H1 (cell line): ENCODE measurements at regions not wholly inside any gene's neighbourhood (a gene's known extent, or its start where the extent isn't known, plus 50 kb on each side); places are given as distances from the start of the nearest gene placed in this dataset.

Source experiments
- CTCF ChIA-PET: fragments of 300-600 bp; sonication (Branson Sonifier 250); formaldehyde crosslinking; loops from one replicate; lab custom pipeline; 2021; ENCODE audit not compliant: partially characterized antibody; lab: Charles Lee
- POLR2A ChIA-PET: fragments of 300-600 bp; sonication (Branson Sonifier 250); formaldehyde crosslinking; loops from one replicate; lab custom pipeline; 2021; ENCODE audit warnings: inconsistent platforms; ENCODE audit not compliant: partially characterized antibody; lab: Charles Lee
- DNase-seq, 2 experiments: peaks; one replicate each; pipeline versions ENCODE4 v3.0.0 to v3.0.0-alpha.2; 2010 to 2022; ENCODE audit warnings: low spot score in 2 of 2, low read depth in 1 of 2, mixed read lengths in 1 of 2
- FAIRE-seq: peaks from 2 replicates; lab custom pipeline; 2011; peaks lifted over from hg19 to GRCh38; lab: Jason Lieb, UNC
- H2AFZ ChIP-seq: 2 replicates; pipeline ENCODE4 v1.8.1; 2012; ENCODE audit warnings: low read length, inconsistent platforms
- H2AK5ac ChIP-seq: 2 replicates; pipeline ENCODE4 v1.6.1; 2013; ENCODE audit warnings: low read depth, low read length
- H2BK120ac ChIP-seq: replicated peaks from 2 replicates; pipeline ENCODE3; 2013; ENCODE audit warnings: low read depth, low read length, inconsistent platforms
- H2BK12ac ChIP-seq: 2 replicates; pipeline ENCODE4 v1.6.1; 2013; ENCODE audit warnings: low read depth, low read length
- H2BK15ac ChIP-seq: 2 replicates; pipeline ENCODE4 v1.6.1; 2013; ENCODE audit warnings: low read length
- H2BK20ac ChIP-seq: 2 replicates; pipeline ENCODE4 v1.6.1; 2013; ENCODE audit warnings: low read length
- H2BK5ac ChIP-seq: 2 replicates; pipeline ENCODE4 v1.6.1; 2013; ENCODE audit warnings: low read depth, low read length
- H3K14ac ChIP-seq: 2 replicates; pipeline ENCODE4 v1.6.1; 2013; ENCODE audit warnings: inconsistent platforms; ENCODE audit not compliant: insufficient read length
- H3K18ac ChIP-seq: 2 replicates; pipeline ENCODE4 v1.6.1; 2013; ENCODE audit warnings: low read length; ENCODE audit errors: extremely low read depth
- H3K23ac ChIP-seq: 2 replicates; pipeline ENCODE4 v1.6.1; 2013; ENCODE audit warnings: inconsistent platforms; ENCODE audit not compliant: insufficient read length
- H3K23me2 ChIP-seq: 2 replicates; pipeline ENCODE4 v1.6.1; 2013; ENCODE audit warnings: low read depth, low read length
- H3K27ac ChIP-seq: 2 replicates; pipeline ENCODE4 v1.6.1; 2011; ENCODE audit warnings: low read depth, low read length, inconsistent platforms
- H3K27me3 ChIP-seq, 4 experiments: replicated peaks in 1 of 4; 1 replicate in 1 of 4; 2 replicates in 3 of 4; pipeline versions ENCODE4 v1.6.1 to v1.8.1; 2011 to 2013; ENCODE audit warnings: low read length in 3 of 4, mild to moderate bottlenecking in 3 of 4, inconsistent platforms in 2 of 4, mixed read lengths in 2 of 4, moderate library complexity in 1 of 4; ENCODE audit not compliant: control insufficient read depth in 3 of 4, insufficient read depth in 3 of 4; ENCODE audit errors: extremely low read depth in 1 of 4
- H3K36me3 ChIP-seq, 4 experiments: 2 replicates each; pipeline versions ENCODE4 v1.6.1 to v1.8.1; 2011 to 2013; ENCODE audit warnings: mild to moderate bottlenecking in 4 of 4, low read length in 3 of 4, moderate library complexity in 2 of 4, control low read depth in 1 of 4, inconsistent platforms in 1 of 4; ENCODE audit not compliant: insufficient read depth in 4 of 4, control insufficient read depth in 2 of 4
- H3K4ac ChIP-seq: replicated peaks from 2 replicates; pipeline ENCODE3; 2013; ENCODE audit warnings: low read length, low read depth, mixed read lengths, inconsistent platforms; ENCODE audit not compliant: insufficient read length
- H3K4me1 ChIP-seq, 4 experiments: replicated peaks in 1 of 4; 1 replicate in 1 of 4; 2 replicates in 3 of 4; pipeline versions ENCODE4 v1.6.1 to v1.8.1; 2011 to 2013; ENCODE audit warnings: low read length in 3 of 4, inconsistent platforms in 2 of 4, mixed read lengths in 1 of 4; ENCODE audit not compliant: insufficient read depth in 4 of 4, control insufficient read depth in 3 of 4
- H3K4me2 ChIP-seq, 2 experiments: 2 replicates each; pipeline versions ENCODE4 v1.6.1 to v1.8.1; 2011 to 2013; ENCODE audit warnings: low read depth in 2 of 2, low read length in 2 of 2, control low read depth in 1 of 2, inconsistent platforms in 1 of 2, mild to moderate bottlenecking in 1 of 2; ENCODE audit not compliant: insufficient read depth in 1 of 2
- H3K4me3 ChIP-seq, 4 experiments: fragments of 200-600, 300-600 bp in 1 of 4; sonication (generic), shearing (Covaris generic), sonication (Bioruptor Twin) in 1 of 4; 2 replicates each; pipeline versions ENCODE4 v1.5.1 to v1.8.1; 2011 to 2016; ENCODE audit warnings: low read length in 4 of 4, low read depth in 3 of 4, control low read depth in 2 of 4, inconsistent platforms in 2 of 4, mild to moderate bottlenecking in 2 of 4, mixed read lengths in 1 of 4, moderate library complexity in 1 of 4; ENCODE audit not compliant: insufficient read depth in 2 of 4; ENCODE audit errors: extremely low read depth in 1 of 4
- H3K56ac ChIP-seq: replicated peaks from 2 replicates; pipeline ENCODE3; 2013; ENCODE audit warnings: low read depth, mild to moderate bottlenecking, mixed read lengths, low read length, inconsistent platforms; ENCODE audit not compliant: insufficient read length
- H3K79me1 ChIP-seq: 2 replicates; pipeline ENCODE4 v1.6.1; 2013; ENCODE audit warnings: low read depth, low read length, control low read depth
- H3K79me2 ChIP-seq, 2 experiments: 2 replicates each; pipeline versions ENCODE4 v1.6.1 to v1.8.1; 2012 to 2013; ENCODE audit warnings: low read length in 2 of 2, mild to moderate bottlenecking in 2 of 2, inconsistent platforms in 1 of 2; ENCODE audit not compliant: insufficient read depth in 2 of 2, control insufficient read depth in 1 of 2
- H3K9ac ChIP-seq, 4 experiments: replicated peaks in 1 of 4; 1 replicate in 1 of 4; 2 replicates in 3 of 4; pipeline versions ENCODE4 v1.6.1 to v1.8.1; 2011 to 2013; ENCODE audit warnings: low read depth in 3 of 4, low read length in 3 of 4, control low read depth in 2 of 4, mild to moderate bottlenecking in 2 of 4, moderate library complexity in 2 of 4, inconsistent platforms in 1 of 4; ENCODE audit errors: extremely low read depth in 1 of 4
- H3K9me3 ChIP-seq, 2 experiments: 2 replicates each; pipeline versions ENCODE4 v1.6.1 to v1.8.1; 2012 to 2013; ENCODE audit warnings: mild to moderate bottlenecking in 2 of 2, moderate library complexity in 2 of 2, control low read depth in 1 of 2, inconsistent platforms in 1 of 2, low read depth in 1 of 2, low read length in 1 of 2, mixed read lengths in 1 of 2; ENCODE audit not compliant: insufficient read depth in 2 of 2
- H4K20me1 ChIP-seq, 2 experiments: replicated peaks in 1 of 2; 2 replicates each; pipeline versions ENCODE3 to v1.8.1; 2011 to 2013; ENCODE audit warnings: inconsistent platforms in 2 of 2, low read length in 2 of 2, mild to moderate bottlenecking in 1 of 2; ENCODE audit not compliant: insufficient read depth in 2 of 2, control insufficient read depth in 1 of 2
- H4K5ac ChIP-seq: 2 replicates; pipeline ENCODE4 v1.6.1; 2013; ENCODE audit warnings: low read length, low read depth, mixed read lengths, inconsistent platforms; ENCODE audit not compliant: insufficient read length
- H4K8ac ChIP-seq: 2 replicates; pipeline ENCODE4 v1.8.0; 2013; ENCODE audit warnings: mild to moderate bottlenecking, moderate library complexity, low read length, inconsistent platforms; ENCODE audit not compliant: insufficient read depth; ENCODE audit errors: extremely low read depth
- H4K91ac ChIP-seq: replicated peaks from 2 replicates; pipeline ENCODE3; 2013; ENCODE audit warnings: low read length, mixed read lengths, inconsistent platforms; ENCODE audit not compliant: insufficient read length
- RAD21 ChIP-seq, 2 experiments: IDR thresholded peaks in 1 of 2; conservative IDR thresholded peaks in 1 of 2; 2 replicates each; pipeline ENCODE4 v1.6.1; 2011; ENCODE audit warnings: low read depth in 2 of 2, low read length in 2 of 2, improper control_type of control experiment in 1 of 2, inconsistent platforms in 1 of 2, mild to moderate bottlenecking in 1 of 2, moderate library complexity in 1 of 2
- SIRT6 ChIP-seq: IDR thresholded peaks from one replicate; pipeline ENCODE4 v1.7.1; 2012; ENCODE audit warnings: low read length, inconsistent platforms
- WGBS, 2 experiments: shearing (Covaris generic) in 1 of 2; methylation state at CpG; one replicate each; pipeline versions ENCODE4 v1.1.6 to v1.1.7; 2013 to 2015; ENCODE audit warnings: low lambda C conversion rate in 2 of 2, mixed read lengths in 2 of 2, inconsistent platforms in 1 of 2, low coverage in 1 of 2, missing lambda C conversion rate in 1 of 2; ENCODE audit not compliant: insufficient replicate concordance in 2 of 2, insufficient coverage in 1 of 2, insufficient read length in 1 of 2; ENCODE audit errors: extremely low coverage in 1 of 2, missing lambda C conversion rate in 1 of 2; 5-methylcytosine and 5-hydroxymethylcytosine counted together

DNA sequence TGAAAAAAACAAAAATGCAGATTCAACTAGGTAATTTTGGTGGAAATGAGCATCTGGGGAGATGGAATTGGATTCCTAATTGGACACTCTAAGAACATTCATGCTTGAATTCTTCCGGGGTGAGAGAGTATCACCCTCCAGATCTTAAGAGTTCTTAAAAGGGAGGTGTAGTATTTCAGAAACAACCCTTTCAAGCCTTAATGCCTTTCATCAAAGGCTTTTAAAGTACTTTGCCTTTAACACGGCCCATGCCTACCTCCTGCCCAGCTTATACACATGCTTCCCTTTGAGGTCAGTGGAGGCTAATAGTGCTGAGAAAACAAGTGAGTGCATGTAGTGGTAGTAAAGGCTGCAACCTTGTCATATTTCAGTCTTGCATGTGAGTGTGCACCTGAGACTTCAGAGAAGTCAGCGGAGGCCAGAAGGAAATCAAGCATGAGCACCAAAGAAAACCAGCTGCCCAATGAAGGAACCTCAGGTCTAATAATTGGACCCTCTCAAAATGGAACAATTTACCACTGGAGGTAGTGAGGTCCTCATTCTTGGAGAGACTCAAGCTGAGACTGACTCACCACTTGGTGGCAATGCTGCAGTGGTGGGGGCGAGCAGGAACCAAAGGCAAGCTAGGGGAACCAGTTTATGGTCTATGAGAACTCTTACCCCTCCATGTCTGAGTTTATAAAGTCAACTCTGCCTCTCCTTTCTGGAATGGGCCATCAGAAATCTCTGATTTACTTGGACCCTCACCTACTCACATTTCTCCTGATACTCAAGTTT lies 98.4 kb upstream of the GDNF start:
- no peaks in the 10 kb centered on the region for H3K23me2 ChIP-seq
- H2BK12ac ChIP-seq, result no peak overlapping the region
- CTCF ChIA-PET, result interaction anchor here (1.0 to 1.2 kb wide), 2 partner anchors 12 to 241 kb away, joined by 3 to 4 read pairs; no protein-coding TSS in a partner anchor
- H3K4me1 ChIP-seq, result no peaks in the 10 kb centered on the region
- H3K4me3 ChIP-seq, result no peak overlapping the region
- no peak overlapping the region for H3K23ac ChIP-seq
- H3K36me3 ChIP-seq, result no peaks in the 10 kb centered on the region
- no peak for FAIRE-seq
- H4K91ac ChIP-seq, result no peak overlapping the region
- no peak overlapping the region for H2BK20ac ChIP-seq
- no peak overlapping the region for H2AFZ ChIP-seq
- H3K4me2 ChIP-seq, result no peak overlapping the region
- no peaks in the 10 kb centered on the region for H4K20me1 ChIP-seq
- WGBS, 2 experiments, result 85% methylated on average over 4 of the region's 4 CpGs; no CpG with 5 or more reads in 1 of the 2 experiments
- no peak overlapping the region for H2BK15ac ChIP-seq
- H3K27ac ChIP-seq, result no peak overlapping the region
- no peak overlapping the region for H2AK5ac ChIP-seq
- POLR2A ChIA-PET, result no interaction called here
- no peak overlapping the region for H3K4ac ChIP-seq
- no peak overlapping the region for H2BK5ac ChIP-seq
- 0 out of 4 replicates have a peak, but pooled peaks of 1 of the 2 experiments have one; percentile 3 for TF ChIP-seq RAD21 (IDR thresholded peaks at IDR 0.05 in 1 of 2, conservative IDR thresholded peaks at IDR 0.05 in 1 of 2; ENCODE audit: low read depth in 2 of 2, low read length in 2 of 2)
- no peak for TF ChIP-seq SIRT6
- H3K18ac ChIP-seq, result no peak overlapping the region
- no peak overlapping the region for H4K8ac ChIP-seq
- H3K9me3 ChIP-seq, result peaks cover 0 to 3% of the 10 kb centered on the region in 2 experiments; a peak in 1 of 4 replicates
- no peak for DNase-seq
- H4K5ac ChIP-seq, result no peak overlapping the region
- H3K79me1 ChIP-seq, result no peaks in the 10 kb centered on the region
- H3K79me2 ChIP-seq, result no peaks in the 10 kb centered on the region
- H3K56ac ChIP-seq, result no peak overlapping the region
- no peak overlapping the region for H2BK120ac ChIP-seq
- H3K27me3 ChIP-seq, result no peaks in the 10 kb centered on the region
- H3K14ac ChIP-seq, result no peak overlapping the region
- no peak overlapping the region for H3K9ac ChIP-seq
